ENCODE measurements at regions not wholly inside any gene's neighbourhood (a gene's known extent, or its start where the extent isn't known, plus 50 kb on each side); places are given as distances from the start of the nearest gene placed in this dataset.
"Not testable (repeated sequence)": the region's sequence is repeated elsewhere in the genome, so short reads cannot be mapped to it uniquely, and the experiment has no call there.

- not testable (repeated sequence) for TF ChIP-seq POLR2A (IDR thresholded peaks at IDR 0.05; ENCODE audit: low read depth, low read length); POLR2AphosphoS5 (IDR thresholded peaks at IDR 0.05; ENCODE audit: low read depth, low read length); TAF1 (IDR thresholded peaks at IDR 0.05; ENCODE audit: low read depth, low read length); PAX5 (IDR thresholded peaks at IDR 0.05; ENCODE audit: insufficient read depth, low read length, severe bottlenecking)
These were observed 1294.0 kb downstream of the CDH12 start for GRCh38 chr5:21559109-21559508.

Measured in GM12891 (cell line).